DMS53 treated with DMSO at 0.1 percent for 48 hours (cell line): ENCODE measurements at regions not wholly inside any gene's neighbourhood (a gene's known extent, or its start where the extent isn't known, plus 50 kb on each side); places are given as distances from the start of the nearest gene placed in this dataset.
"Not testable (repeated sequence)": the region's sequence is repeated elsewhere in the genome, so short reads cannot be mapped to it uniquely, and the experiment has no call there.

Experiments
- DNase-seq: peaks from one replicate; lab custom pipeline; 2025; ENCODE audit not compliant: unreplicated experiment; lab: John Stamatoyannopoulos, UW

GRCh38 chr2:198270157-198270556, 465.8 kb downstream of the PLCL1 start:
- DNase-seq: not testable (repeated sequence)

GRCh38 chr2:198268519-198268918, 464.1 kb downstream of the PLCL1 start:
- DNase-seq: no peak

DNA sequence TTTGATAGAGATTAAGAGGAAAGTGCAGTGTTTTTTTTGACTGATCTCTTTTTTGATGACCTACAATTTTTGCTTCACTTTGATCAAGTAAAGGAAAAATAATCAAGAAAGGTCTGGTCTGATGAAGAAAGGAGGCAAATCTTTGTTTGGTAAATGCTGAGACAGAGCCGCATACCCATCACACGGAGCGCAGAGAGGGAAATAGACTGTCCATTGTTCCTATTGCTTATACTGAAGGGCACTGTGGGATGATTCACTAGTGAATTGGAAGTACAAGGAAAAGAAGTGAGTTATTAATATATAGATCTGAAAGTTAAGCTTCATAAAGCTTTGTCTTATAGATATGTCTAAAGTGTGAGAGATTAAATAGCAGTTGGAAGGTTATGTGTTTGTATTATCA, 455.1 kb downstream of the PLCL1 start:
- no peak for DNase-seq

DNA sequence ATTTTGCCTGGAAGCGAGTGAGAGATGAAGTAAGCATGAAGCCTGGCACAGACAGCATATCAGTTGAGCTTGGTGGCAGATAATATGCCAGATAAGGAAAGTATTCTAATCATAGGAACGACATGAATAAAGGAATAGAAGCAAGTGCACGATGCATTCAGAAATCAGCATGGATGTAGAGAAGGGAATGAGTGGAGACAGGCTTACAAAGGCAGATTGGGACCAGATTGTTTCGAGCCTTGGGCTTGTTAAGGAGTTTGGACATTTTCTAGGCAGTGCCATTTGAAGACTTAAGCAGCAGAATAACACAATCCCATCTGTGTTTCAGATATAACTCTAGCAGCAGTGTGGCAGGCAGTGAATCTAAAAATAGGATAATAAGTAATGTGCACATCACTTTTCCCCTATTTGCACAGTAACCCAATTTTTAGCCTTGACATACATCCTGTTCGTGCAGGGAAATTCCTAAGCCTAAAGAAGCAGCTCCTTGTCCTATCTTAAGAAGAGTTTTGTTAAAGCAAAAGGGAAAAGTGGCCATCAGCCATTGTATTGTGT, 450.2 kb downstream of the PLCL1 start:
- DNase-seq: no peak

DNA sequence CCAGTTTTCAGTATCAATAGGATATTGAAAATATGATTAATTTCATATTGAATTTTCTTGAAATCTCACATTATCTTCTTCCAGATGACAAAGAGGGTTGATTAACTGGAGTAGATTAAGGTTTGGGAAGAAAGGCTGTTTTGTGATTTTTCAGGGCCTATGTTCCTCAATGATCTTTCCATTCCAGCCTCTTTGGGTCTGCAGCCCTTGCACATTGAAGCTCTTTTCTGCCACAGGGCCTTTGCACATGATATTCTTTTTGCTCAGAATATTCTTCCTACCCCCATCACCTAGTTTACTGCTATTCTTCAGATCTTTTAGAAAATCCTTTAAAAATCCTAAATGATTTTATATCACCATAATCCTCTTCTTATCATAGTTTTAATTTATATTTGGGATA, 449.6 kb downstream of the PLCL1 start:
- DNase-seq: no peak

GRCh38 chr2:198252472-198252871, 448.1 kb downstream of the PLCL1 start:
- DNase-seq: no peak

DNA sequence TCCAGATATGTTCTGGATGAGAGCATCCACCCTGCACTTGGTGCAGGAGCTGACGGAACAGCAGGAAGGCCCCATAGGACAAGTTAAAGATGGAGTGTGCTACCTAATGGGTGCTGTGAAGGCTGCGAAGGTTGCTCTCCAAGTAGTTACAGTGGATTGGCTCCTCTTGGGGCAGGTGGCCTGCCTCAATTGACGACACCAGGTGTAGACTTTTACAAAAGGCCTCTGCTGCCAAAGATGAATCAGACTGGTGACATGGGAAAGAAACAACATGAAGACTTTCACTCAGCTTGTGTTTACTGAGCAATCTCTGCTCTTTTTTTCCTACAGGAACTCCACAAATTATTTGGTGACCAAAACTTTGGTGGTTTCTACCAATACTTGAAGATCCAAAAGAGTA, 437.7 kb downstream of the PLCL1 start:
- DNase-seq: no peak

GRCh38 chr2:198238429-198238828, 434.0 kb downstream of the PLCL1 start:
- no peak for DNase-seq

GRCh38 chr2:198236338-198236737, 431.9 kb downstream of the PLCL1 start:
- no peak for DNase-seq

- DNase-seq: no peak
These were observed 427.9 kb downstream of the PLCL1 start for GRCh38 chr2:198232281-198232680.

DNA sequence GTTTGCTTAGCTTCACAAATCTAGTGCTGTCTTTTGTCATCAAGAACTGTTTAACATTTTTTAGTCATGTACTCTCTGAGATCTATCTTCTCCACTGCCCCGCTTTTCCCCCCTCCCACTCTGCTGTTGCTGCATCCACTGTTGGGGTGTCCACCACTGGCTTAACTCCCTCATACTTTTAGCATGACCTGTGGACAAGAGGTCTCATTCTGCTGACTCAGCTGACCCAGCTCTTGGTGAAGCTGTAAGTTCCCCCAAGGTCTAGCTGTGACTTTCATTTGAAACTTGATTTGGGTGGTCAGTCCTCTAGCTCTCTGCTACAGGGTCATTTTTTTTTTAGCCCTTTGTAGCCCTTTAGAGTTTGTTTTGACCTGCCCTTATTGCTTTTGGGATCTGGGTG, 427.2 kb downstream of the PLCL1 start:
- DNase-seq: no peak

DNA sequence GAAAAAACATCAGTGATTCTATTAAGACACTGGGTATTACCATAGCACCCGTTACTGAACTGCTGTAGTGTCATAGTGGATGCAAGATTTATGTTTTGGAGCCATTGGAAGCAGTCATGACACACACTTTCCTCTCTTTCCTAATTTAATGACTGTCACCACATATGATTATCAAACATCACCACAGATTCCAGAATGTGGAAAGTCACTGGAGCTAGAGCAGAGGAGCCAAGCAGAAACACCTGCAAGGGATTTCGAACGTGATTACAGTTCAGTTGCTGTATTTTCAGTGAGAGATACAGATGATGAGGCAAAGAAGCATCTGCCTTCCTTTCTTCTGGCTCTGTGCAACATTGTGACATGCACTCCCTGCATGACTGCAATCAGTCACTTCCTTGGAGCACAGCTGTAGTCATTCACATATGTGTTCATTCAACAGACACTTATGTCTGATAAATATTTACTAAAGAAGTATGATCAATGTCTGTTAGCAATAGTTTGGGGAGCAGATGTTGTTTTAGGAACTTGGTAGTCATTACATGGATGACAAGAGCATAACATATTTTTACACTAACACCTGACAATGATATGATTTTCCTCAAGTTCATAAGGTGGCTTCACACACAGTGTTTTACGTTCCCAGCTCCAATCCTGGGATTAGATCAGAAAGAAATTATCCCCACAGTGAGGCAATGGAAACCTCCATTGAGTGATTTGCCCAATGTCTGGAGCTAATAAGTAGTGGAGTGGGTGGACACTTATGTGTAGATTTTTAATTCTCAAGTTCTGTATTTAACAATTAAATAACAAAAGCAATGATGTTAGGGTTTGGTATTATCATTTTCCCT, 416.6 kb downstream of the PLCL1 start:
- DNase-seq: no peak

DNA sequence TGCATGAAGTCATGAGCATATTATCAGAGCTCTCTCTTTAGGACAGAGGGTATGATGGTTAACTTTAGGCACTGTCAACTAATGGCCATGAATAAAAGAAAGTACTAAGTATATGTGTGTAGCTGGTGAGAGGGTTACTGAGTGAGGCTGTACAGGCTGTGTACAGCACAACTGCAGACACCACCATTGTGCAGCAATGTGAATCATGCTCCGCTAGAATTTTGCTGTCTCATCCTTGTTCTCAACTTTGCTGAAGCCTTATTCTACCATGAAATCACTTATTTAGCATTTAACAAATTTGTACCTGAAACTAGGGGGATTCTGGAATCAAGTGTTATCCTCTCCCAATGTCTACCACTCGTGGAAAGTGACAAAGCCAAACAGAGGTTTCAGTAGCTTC, 414.9 kb downstream of the PLCL1 start:
- DNase-seq: no peak

GRCh38 chr2:198214114-198214596, 409.8 kb downstream of the PLCL1 start:
- no peak for DNase-seq

GRCh38 chr2:198213253-198213652, 408.9 kb downstream of the PLCL1 start:
- no peak for DNase-seq

DNA sequence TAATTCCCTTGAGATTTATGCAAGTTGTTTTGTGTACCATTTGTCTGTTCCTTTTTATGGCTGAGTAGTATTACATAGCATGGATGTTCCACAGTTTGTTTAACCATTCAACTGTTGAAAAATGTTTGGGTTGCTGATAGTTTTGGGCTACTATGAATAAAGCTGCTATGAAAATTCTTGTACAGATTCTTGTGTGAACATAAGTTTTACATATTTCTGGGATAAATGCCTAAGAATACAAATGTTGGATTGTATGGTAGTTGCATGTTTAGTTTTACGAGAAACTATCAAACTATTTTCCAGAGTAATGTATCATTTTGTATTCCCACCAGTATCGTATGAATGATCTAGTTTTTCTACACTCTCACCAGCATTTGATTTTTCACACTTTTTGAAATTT, 407.3 kb downstream of the PLCL1 start:
- DNase-seq: no peak

GRCh38 chr2:198203336-198204069, 399.1 kb downstream of the PLCL1 start:
- no peak for DNase-seq
